OCI-LY7 (cell line): ENCODE measurements at regions not wholly inside any gene's neighbourhood (a gene's known extent, or its start where the extent isn't known, plus 50 kb on each side); places are given as distances from the start of the nearest gene placed in this dataset.

Source experiments
- EZH2phosphoT487 ChIP-seq: fragments of 200-600 bp; sonication (generic); IDR thresholded peaks from 2 replicates; pipeline ENCODE4 v1.6.1; 2018; ENCODE audit warnings: low read depth, borderline replicate concordance, mild to moderate bottlenecking, mixed run types, antibody characterized with exemption, low read length, moderate library complexity, mixed read lengths
- TF ChIP-seq, protein P1 (sequence below): fragments of 200-600 bp; sonication (generic); conservative IDR thresholded peaks from 2 replicates; pipeline ENCODE4 v1.5.1; 2014; ENCODE audit warnings: mild to moderate bottlenecking, antibody characterized with exemption, low read length, moderate library complexity, mixed read lengths

DNA sequence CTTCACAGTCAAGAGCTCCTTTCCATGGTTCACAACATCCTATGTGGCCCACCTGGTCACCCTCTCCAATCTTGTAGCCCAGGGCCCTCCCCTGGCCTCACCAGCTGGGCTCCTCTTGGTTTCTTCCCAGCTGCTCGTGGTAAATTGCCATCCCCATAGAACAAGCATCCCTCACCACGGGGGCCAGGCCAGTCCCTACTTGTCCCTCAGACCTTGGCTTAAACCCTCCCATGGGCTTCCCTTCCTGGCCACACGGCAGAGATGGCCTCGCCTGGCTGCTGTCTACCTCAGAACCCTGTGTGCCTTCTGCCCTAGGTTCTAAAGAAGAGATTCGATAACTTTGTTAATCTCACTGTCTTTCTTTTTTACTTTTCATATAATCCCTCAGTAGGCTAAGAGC, 153.3 kb upstream of the TCERG1L start:
- TF ChIP-seq, protein P1, sequence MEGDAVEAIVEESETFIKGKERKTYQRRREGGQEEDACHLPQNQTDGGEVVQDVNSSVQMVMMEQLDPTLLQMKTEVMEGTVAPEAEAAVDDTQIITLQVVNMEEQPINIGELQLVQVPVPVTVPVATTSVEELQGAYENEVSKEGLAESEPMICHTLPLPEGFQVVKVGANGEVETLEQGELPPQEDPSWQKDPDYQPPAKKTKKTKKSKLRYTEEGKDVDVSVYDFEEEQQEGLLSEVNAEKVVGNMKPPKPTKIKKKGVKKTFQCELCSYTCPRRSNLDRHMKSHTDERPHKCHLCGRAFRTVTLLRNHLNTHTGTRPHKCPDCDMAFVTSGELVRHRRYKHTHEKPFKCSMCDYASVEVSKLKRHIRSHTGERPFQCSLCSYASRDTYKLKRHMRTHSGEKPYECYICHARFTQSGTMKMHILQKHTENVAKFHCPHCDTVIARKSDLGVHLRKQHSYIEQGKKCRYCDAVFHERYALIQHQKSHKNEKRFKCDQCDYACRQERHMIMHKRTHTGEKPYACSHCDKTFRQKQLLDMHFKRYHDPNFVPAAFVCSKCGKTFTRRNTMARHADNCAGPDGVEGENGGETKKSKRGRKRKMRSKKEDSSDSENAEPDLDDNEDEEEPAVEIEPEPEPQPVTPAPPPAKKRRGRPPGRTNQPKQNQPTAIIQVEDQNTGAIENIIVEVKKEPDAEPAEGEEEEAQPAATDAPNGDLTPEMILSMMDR: no peak
- TF ChIP-seq EZH2phosphoT487: no peak
